ENCODE measurements at regions not wholly inside any gene's neighbourhood (a gene's known extent, or its start where the extent isn't known, plus 50 kb on each side); places are given as distances from the start of the nearest gene placed in this dataset.
"Not testable (repeated sequence)": the region's sequence is repeated elsewhere in the genome, so short reads cannot be mapped to it uniquely, and the experiment has no call there.

DNA sequence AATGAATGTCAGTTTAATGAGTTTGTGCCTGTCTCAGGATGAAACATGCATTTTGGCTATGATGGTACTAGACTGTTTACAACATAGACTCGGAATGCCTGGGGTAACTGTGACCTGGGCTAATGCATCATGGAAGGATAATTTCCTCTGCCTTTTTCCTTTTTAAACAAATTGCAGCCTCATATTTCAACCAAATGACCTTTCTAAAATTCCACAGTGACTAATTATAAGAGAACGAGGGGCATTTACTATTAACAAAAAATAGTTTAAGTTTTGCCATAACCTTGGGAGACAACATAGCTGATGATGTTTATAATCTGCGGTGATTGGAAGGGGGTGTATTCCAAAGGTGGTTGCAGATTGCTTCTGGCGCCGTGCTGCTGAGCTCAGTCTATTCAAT, 1140.5 kb downstream of the GALC start:
- no peak for DNase-seq

DNA sequence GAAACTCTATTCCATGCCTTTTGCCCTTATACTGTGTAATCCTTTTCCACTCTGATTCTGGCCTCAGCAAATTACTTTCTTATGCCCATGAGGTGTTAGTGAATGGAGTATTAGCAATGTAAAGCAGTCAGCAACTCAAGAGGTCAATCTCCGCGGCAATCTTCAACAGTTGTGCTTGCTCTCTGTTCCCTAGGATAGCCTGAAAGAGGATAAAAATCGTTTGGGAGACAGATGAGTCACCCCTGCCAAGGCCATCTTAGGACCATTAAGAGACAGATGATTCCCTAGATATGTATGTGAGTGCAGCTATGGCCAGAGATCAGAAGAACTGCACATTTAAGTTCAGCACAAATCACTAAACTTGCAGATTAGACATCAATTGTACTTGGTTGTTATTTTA, 1145.8 kb downstream of the GALC start:
- no peak for DNase-seq

DNA sequence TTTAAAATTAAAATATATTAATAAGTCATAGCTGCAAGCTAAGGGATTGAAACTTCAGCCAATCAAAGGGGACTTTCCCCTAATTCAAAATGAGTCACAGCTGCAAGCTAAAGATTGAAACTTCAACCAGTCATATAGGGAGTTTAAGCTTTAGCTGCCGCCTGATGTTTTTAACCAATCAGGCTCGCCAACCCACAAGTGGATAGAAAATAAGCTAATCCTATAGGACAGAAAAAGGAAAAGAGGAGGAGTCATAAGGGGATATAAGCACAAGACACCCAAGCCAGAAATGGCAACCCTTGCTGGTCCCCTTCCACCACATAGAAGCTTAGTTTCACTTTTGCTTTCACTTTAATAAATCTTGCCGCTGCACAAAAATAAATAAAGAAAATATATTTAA, 1154.6 kb downstream of the GALC start:
- DNase-seq = no peak

- DNase-seq = no peak
Measured at GRCh38 chr14:86826661-86827060, 1166.3 kb downstream of the GALC start.

DNA sequence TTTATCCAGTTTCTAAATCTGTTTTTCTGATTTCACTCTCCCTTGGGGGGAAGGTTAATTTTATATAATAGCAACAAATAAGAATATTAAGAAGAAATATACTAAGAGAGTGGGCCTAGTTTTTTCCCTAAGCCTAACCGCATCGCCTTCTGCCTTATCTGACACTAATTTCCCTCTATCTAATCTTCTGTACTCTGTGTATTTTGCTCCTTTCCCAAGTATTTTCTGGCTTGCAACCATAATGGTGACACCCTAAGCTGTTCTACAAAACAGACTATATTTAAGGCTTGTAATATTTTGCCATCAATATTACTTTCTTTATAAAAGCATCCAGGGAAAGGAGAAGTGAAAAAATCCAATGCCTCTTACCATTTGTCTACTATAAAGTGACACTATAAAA, 1168.8 kb downstream of the GALC start:
- DNase-seq = no peak

DNA sequence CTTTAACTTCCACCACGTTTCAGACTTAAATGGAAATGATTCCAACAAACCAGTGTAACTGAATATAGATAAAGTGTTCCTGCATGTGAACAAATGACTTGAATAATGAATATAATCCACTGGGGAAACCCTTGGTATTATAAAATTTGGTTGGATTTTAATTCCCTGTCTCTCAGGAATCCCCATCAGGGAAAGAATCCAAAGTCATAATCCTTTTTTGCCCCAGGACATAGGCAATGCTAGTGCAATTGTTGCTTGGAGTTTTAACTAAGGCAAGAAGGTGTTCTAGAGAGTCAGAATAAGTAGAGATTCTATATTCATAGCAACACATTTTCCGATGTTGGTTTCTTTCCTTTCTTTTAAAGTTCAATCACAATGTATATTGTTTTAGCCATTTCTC, 1169.4 kb downstream of the GALC start:
- DNase-seq = no peak

DNA sequence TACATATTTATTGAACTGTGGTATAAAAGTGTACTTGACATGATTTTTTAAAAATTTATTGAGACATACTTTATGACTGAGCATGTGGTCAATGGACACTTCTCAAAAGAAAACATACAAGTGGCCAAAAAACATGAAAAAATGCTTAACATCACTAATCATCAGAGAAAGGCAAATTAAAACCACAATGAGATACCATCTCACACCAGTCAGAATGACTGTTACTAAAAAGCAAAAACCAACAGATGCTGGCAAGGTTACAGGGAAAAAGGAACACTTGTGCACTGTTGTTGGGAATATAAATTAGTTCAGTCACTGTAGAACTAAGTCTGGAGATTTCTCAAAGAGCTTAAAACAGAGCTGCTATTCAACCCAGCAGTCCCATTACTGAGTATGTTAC, 1177.6 kb downstream of the GALC start:
- no peak for DNase-seq

- DNase-seq = no peak
Measured at GRCh38 chr14:86802726-86803125, 1190.3 kb downstream of the GALC start.

GRCh38 chr14:86799244-86799647, 1193.7 kb downstream of the GALC start:
- DNase-seq = no peak

DNA sequence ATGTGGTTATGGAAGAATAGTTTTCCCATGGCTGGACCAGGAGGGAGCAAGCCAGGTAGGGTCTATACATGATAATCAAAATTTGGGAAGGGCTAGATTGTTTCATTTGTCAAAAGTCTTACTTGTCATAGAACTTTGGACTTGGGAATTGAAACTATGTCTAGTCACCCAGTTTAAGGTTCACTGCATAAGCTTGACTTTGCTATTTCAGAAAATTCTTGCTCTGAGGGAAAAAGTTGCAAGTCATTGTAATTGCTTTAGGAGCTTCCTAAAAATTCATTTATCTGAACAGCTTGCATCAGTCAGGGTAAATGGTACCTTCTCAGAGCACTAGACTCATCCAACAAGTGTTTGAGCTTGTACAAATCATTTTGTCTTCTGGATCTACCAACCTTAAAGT, 1194.7 kb downstream of the GALC start:
- no peak for DNase-seq

DNA sequence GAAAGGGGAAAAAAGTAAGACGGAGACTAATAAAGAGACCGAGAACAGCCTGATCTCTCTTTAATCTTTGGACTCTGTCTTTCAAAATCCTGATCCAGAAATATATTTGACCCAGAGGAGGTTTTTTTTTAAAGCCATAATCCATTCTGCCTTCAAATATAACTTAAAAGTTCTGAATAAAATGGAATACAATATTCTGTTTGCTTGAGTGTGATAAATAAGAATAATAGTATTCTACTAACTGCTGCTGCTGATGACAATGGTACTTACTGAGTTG, 1196.0 kb downstream of the GALC start:
- no peak for DNase-seq

DNA sequence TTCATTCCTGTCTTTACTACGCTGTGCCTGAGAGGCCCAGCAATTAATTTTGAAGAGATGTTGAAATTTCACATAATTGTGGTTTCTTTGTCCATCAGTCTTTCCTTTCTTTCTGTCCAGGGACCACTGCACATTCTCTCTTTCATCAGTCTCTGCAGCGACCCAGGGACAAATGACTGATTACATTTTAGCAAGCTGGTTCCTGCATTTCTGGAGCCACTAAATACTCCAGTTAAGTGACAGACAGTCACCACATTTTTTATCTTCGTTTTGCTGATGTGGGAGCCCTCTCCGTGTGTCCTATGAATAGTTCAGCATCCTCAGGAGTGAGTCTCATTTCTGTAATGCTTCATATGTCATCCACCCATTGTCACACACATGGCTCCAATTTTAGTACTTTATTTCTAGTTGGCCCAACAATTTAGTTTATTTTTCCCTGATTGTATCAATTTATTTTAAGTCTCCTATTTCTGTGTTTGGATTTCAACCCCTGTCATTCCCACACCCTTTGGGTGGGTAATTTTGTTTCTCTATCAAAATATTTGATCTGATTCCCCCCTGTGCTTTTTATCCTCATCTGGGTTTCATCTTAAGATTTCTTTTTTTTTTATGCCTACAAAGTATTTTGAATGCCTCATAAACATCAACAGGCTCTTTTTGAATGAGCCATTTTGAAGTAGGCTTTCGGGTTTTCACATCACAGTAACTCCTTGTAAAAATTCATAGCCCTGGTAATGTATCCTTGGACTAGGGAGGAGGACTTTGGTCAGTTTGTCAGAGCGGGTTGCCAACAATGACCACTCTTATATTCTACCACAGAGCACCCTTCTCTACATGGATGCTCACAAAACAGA, 1196.5 kb downstream of the GALC start:
- DNase-seq = no peak

- DNase-seq = no peak
Measured at GRCh38 chr14:86794689-86795088, 1198.3 kb downstream of the GALC start.

DNA sequence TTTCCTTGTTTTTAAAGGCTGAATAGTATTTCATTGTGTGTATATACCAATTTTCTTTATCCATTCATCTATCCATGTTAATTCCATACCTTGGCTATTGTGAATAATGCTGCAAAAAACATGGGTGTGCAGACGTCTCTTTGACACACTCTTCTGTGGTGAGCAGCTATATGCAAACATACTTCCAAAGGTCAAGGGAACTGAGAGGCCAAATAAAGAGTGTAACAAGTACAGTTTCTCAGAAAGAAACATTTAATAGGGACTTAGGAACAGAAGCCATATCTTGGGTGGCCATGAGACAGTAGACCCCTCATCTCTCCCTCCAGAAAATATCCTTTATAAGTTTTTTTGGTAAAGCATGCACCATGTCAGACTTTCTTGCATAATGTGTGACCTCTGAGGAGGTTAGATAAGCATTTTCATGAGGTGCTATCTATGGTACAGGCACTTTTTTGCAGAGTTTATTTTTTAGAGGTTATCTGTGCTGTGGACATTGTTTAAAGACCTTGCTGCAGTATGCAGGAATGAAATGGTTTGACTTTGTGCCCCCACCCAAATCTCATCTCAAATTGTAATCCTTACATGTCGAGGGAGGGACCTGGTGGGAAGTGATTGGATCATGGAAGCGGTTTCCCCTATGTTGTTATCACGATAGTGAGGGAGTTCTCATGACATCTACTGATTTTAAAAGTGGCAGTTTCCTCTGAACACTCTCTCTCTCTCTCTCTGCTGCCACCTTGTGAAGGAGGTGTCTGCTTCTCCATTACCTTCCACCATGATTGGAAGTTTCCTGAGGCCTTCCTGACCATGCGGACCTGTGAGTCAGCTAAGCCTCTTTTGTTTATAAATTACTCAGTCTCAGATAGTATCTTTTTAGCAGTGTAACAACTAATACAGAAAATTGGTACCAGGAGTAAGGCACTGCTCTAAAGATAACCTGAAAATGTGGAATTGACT, 1202.3 kb downstream of the GALC start:
- no peak for DNase-seq

- no peak for DNase-seq
Measured at GRCh38 chr14:86788224-86788623, 1204.8 kb downstream of the GALC start.

DNA sequence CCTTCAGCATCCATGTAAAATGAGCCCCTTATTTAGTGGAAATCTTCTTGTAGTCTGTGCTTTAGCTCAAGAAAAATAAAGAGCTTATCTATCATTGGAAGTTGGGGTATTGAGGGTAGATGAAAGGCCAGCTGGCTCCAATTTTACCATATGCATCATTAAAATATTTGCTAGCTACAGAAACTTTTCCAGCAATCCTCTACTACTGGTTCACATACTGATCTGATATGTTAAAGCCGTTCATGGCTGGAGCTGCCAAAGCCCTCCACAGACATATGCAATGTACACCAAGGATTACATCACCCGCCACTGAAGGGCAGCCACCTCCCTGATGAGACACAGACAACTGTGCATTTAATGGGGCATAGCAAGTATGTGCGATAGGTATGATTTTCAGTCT, 1205.3 kb downstream of the GALC start:
- DNase-seq = no peak

DNA sequence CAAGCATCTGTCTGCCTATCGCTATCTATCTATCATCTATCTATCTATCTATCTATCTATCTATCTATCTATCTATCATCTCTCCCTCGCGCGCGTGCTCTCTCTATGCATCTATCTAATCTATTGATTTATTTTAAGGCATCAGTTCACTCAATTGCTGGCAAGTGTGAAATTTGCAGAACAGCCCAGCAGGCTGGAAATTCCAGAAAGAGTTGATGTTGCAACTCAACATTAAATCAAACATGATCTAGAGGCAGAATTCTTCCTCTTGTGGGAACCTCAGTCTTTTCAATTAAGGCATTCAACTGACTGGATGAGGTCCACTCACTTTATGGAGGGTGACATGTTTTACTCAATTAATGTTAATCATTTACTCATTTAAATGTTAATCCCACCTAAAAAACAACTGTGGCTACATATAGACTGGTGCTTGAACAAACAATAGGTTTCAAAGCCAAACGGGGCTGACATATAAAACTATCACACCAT, 1210.8 kb downstream of the GALC start:
- no peak for DNase-seq

DNA sequence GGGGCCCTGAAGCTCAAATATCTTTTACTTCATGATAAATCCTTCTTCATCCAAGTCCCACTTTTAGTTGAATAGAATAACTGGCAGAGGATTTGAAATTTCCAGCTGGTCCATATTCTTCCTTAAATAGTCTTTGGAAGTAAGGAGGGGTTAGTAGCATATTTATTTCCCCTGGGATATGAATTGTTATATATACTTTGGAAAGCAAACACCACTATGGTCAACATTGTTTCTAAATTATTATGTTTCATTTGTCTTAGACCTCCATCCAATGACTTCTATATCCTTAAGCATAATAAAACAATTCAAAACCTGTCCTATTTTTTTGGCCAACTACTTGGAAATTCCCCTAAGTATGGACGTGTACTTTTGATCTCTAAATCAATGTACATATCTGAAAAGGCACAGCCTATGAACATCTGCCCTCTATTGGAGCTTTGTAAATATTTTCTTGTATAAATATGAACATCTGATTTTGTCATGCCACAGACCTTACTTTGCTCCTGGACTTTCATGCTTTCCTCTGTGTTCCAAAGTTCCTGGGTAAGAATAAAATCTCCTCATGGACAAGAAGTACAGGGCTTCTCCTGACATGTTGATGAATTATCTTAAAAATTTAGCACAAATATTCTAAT, 1212.0 kb downstream of the GALC start:
- DNase-seq = no peak

DNA sequence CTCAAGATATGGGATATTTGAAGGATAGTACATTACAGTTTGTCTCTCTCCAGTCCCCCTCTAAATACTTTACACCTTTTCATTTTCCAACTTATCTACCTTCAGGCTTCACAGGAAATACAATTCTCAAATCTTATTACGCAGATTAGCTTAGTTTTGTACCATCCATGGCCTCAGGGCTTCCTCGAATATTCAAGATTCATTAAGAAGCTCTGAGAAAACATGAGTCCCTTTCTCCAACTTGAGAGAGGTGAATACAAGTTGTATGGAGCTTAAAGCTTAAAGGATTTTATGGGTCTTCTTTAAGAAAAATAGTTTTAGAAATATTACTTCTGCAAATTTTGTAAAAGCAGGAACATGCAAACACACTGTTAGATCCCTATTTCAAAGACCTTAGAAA, 1212.5 kb downstream of the GALC start:
- no peak for DNase-seq

DNA sequence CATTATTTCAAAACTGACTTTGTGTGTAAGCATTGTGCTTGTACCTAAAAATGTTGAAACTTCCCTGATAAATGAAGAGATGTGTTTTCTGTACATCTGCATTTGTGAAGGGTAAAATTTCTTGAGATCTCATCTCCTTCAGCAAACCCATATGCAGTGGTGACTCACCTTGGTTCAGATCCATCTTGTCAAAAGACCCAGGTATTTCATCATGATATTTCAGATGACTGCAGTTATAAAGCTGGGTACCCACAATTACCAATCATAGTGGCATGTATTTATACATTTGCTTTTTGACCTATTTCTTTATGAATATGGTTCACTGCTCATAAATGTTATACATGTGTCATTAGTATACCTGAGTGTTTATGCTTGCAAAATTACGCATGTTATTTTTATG, 1213.6 kb downstream of the GALC start:
- DNase-seq = no peak

GRCh38 chr14:86777963-86778602, 1214.9 kb downstream of the GALC start:
- DNase-seq = no peak

DNA sequence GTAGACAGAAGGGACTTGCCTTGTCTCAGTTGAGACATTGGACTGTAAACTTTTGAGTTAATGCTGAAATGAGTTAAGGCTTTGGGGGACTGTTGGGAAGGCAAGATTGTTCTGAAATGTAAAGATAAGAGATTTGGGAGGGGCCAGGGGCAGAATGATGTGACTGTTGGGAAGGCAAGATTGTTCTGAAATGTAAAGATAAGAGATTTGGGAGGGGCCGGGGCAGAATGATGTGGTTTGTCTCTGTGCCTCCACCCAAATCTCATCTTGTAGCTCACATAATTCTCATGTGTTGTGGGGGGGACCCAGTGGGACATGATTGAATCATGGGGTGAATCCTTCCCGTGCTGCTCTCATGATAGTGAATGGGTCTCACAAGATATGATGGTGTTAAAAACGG, 1217.1 kb downstream of the GALC start:
- not testable (repeated sequence) for DNase-seq

- DNase-seq = no peak
Measured at GRCh38 chr14:86774916-86775315, 1218.1 kb downstream of the GALC start.

Data from 8988T (cell line).